ENCODE measurements at regions not wholly inside any gene's neighbourhood (a gene's known extent, or its start where the extent isn't known, plus 50 kb on each side); places are given as distances from the start of the nearest gene placed in this dataset.
"Not testable (repeated sequence)": the region's sequence is repeated elsewhere in the genome, so short reads cannot be mapped to it uniquely, and the experiment has no call there.

DNA sequence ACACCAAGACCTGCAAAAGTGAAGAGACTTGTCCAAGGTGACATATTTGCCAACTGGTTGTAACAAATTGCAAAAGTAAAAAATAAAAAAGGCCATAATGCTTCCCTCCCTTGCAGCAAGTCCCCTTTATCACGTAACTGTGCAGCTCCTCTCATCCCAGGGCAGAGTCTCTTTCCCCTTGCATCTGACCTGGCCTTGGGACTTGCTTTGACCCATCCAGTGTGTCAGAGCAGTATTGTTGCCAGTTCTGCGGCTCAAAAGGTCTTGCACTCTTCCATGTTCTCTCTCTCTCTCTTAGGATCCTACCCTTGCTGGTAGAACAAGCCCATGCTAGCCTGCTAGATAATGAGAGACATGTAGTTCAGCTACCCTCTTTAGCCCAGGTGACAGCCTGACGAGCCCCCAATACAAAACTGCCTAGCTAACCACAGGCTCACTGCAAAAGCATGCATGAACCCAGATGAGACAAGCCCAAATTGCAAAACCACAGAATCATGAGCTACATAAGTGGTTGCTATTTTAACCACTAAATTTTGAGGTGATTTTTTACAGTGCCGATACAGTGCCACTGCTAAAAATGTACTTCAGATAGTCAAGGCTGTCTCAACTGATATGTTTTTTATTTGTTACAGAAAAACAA lies 289.5 kb upstream of the PPARGC1A start:
- H4K20me1 ChIP-seq (ENCODE audit: low read depth, low read length), result no peaks in the 10 kb centered on the region
- H2AFZ ChIP-seq (ENCODE audit: low read depth, low read length, severe bottlenecking), result no peak overlapping the region
- TF ChIP-seq EZH2phosphoT487 (conservative IDR thresholded peaks at IDR 0.05; ENCODE audit: low read length), result no peak
- TF ChIP-seq, protein P1, sequence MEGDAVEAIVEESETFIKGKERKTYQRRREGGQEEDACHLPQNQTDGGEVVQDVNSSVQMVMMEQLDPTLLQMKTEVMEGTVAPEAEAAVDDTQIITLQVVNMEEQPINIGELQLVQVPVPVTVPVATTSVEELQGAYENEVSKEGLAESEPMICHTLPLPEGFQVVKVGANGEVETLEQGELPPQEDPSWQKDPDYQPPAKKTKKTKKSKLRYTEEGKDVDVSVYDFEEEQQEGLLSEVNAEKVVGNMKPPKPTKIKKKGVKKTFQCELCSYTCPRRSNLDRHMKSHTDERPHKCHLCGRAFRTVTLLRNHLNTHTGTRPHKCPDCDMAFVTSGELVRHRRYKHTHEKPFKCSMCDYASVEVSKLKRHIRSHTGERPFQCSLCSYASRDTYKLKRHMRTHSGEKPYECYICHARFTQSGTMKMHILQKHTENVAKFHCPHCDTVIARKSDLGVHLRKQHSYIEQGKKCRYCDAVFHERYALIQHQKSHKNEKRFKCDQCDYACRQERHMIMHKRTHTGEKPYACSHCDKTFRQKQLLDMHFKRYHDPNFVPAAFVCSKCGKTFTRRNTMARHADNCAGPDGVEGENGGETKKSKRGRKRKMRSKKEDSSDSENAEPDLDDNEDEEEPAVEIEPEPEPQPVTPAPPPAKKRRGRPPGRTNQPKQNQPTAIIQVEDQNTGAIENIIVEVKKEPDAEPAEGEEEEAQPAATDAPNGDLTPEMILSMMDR (IDR thresholded peaks at IDR 0.05; ENCODE audit: insufficient read depth, low read length, poor library complexity, severe bottlenecking), result no peak
- H3K9ac ChIP-seq (ENCODE audit: low read length), result no peak overlapping the region
- no peaks in the 10 kb centered on the region for H3K27me3 ChIP-seq (ENCODE audit: low read length)
- no peak overlapping the region for H3K27ac ChIP-seq (ENCODE audit: low read depth, low read length)
- no peak overlapping the region for H3K4me2 ChIP-seq (ENCODE audit: low read depth, low read length, poor library complexity, severe bottlenecking)
- no peaks in the 10 kb centered on the region for H3K36me3 ChIP-seq (ENCODE audit: low read length)
- no peak overlapping the region for H3K4me3 ChIP-seq (ENCODE audit: insufficient read depth, low read length, poor library complexity, severe bottlenecking)
- no peaks in the 10 kb centered on the region for H3K9me3 ChIP-seq (ENCODE audit: insufficient read depth, low read length)
- no peaks in the 10 kb centered on the region for H3K79me2 ChIP-seq (ENCODE audit: insufficient read depth, low read length)
- H3F3A ChIP-seq (ENCODE audit: insufficient read depth), result no peaks in the 10 kb centered on the region
- no peaks in the 10 kb centered on the region for H3K9me2 ChIP-seq (replicated peaks; ENCODE audit: insufficient read depth, low read length)

DNA sequence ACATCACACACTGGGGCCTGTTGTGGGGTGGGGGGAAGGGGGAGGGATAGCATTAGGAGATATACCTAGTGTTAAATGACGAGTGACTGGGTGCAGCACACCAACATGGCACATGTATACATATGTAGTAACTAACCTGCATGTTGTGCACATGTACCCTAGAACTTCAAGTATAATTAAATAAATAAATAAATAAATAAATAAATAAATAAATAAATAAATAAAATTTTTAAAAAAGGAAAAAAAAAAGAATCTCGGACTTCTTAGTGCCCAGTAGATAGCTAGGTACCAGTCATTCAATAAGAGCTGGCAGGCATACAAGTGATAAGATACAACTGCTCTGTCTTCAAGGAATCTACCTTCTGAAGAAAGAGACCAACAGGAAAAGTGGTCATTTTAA lies 287.6 kb upstream of the PPARGC1A start:
- H2AFZ ChIP-seq (ENCODE audit: low read depth, low read length, severe bottlenecking); H3K79me2 ChIP-seq (ENCODE audit: insufficient read depth, low read length); H3K27ac ChIP-seq (ENCODE audit: low read depth, low read length); H3K9ac ChIP-seq (ENCODE audit: low read length); H3K36me3 ChIP-seq (ENCODE audit: low read length); H3K4me3 ChIP-seq (ENCODE audit: insufficient read depth, low read length, poor library complexity, severe bottlenecking); H3K9me2 ChIP-seq (replicated peaks; ENCODE audit: insufficient read depth, low read length); H4K20me1 ChIP-seq (ENCODE audit: low read depth, low read length); H3K4me2 ChIP-seq (ENCODE audit: low read depth, low read length, poor library complexity, severe bottlenecking); H3F3A ChIP-seq (ENCODE audit: insufficient read depth); H3K9me3 ChIP-seq (ENCODE audit: insufficient read depth, low read length); H3K27me3 ChIP-seq (ENCODE audit: low read length): not testable (repeated sequence)

DNA sequence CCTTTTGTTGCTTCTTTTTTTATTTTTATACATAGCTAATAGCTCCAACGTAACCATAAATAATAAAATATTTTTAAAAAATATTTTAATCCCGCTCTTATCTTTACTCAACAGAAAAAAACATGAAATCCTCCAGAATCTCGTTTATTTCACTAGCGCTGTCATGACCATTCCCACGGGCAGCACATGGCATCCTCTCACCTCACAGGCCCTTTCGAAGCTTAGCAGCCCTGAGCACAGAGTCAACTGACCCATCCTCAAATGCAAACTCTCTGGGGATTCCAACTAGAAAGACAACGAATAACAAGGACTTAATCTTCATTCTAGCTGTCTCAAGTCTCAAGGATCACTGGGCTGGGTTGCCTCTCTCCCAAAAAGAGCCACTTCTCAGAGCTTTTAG lies 285.9 kb upstream of the PPARGC1A start:
- Histone ChIP-seq H3K36me3 (ENCODE audit: low read length) (no peaks in the 10 kb centered on the region), H3K9me2 (replicated peaks; ENCODE audit: insufficient read depth, low read length) (no peaks in the 10 kb centered on the region), H3K4me2 (ENCODE audit: low read depth, low read length, poor library complexity, severe bottlenecking) (no peak overlapping the region), H3K27me3 (ENCODE audit: low read length) (no peaks in the 10 kb centered on the region), H3K4me3 (ENCODE audit: insufficient read depth, low read length, poor library complexity, severe bottlenecking) (no peak overlapping the region), H3K27ac (ENCODE audit: low read depth, low read length) (no peak overlapping the region), H3K79me2 (ENCODE audit: insufficient read depth, low read length) (no peaks in the 10 kb centered on the region), H3K9me3 (ENCODE audit: insufficient read depth, low read length) (no peaks in the 10 kb centered on the region), H3F3A (ENCODE audit: insufficient read depth) (no peaks in the 10 kb centered on the region), H4K20me1 (ENCODE audit: low read depth, low read length) (no peaks in the 10 kb centered on the region), H2AFZ (ENCODE audit: low read depth, low read length, severe bottlenecking) (no peak overlapping the region), H3K9ac (ENCODE audit: low read length) (no peak overlapping the region)
- TF ChIP-seq EZH2phosphoT487 (conservative IDR thresholded peaks at IDR 0.05; ENCODE audit: low read length), result no peak
- TF ChIP-seq, protein P1 (IDR thresholded peaks at IDR 0.05; ENCODE audit: insufficient read depth, low read length, poor library complexity, severe bottlenecking), result no peak

DNA sequence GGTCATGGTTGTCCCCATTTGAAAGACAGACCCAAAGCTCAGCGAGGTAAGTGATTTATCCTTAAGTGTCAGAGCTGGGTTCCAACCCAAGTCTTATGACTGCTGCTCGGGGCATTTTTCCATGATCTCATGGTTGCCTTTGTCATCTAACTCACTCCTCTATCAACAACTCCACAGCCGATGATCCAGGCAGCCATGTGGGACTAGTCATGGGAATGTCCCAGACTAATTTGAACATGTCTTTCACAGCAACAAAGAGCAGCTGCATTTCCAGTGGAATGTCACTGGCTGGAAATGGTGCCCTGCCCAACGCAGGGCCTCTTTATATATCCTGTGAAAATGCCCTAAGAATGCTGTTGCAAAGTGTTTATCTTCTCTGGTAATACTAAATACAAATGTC lies 284.8 kb upstream of the PPARGC1A start:
- Histone ChIP-seq H3K79me2 (ENCODE audit: insufficient read depth, low read length) (no peaks in the 10 kb centered on the region), H3K27ac (ENCODE audit: low read depth, low read length) (no peak overlapping the region), H3K36me3 (ENCODE audit: low read length) (no peaks in the 10 kb centered on the region), H3K4me3 (ENCODE audit: insufficient read depth, low read length, poor library complexity, severe bottlenecking) (no peak overlapping the region), H2AFZ (ENCODE audit: low read depth, low read length, severe bottlenecking) (no peak overlapping the region), H3K9ac (ENCODE audit: low read length) (no peak overlapping the region), H3K4me2 (ENCODE audit: low read depth, low read length, poor library complexity, severe bottlenecking) (no peak overlapping the region), H3F3A (ENCODE audit: insufficient read depth) (no peaks in the 10 kb centered on the region), H4K20me1 (ENCODE audit: low read depth, low read length) (no peaks in the 10 kb centered on the region), H3K9me3 (ENCODE audit: insufficient read depth, low read length) (no peaks in the 10 kb centered on the region), H3K27me3 (ENCODE audit: low read length) (no peaks in the 10 kb centered on the region), H3K9me2 (replicated peaks; ENCODE audit: insufficient read depth, low read length) (no peaks in the 10 kb centered on the region)
- TF ChIP-seq, protein P1 (IDR thresholded peaks at IDR 0.05; ENCODE audit: insufficient read depth, low read length, poor library complexity, severe bottlenecking), result no peak
- no peak for TF ChIP-seq EZH2phosphoT487 (conservative IDR thresholded peaks at IDR 0.05; ENCODE audit: low read length)

Measured in SU-DHL-6 (cell line).